ENCODE measurements at regions not wholly inside any gene's neighbourhood (a gene's known extent, or its start where the extent isn't known, plus 50 kb on each side); places are given as distances from the start of the nearest gene placed in this dataset.

DNA sequence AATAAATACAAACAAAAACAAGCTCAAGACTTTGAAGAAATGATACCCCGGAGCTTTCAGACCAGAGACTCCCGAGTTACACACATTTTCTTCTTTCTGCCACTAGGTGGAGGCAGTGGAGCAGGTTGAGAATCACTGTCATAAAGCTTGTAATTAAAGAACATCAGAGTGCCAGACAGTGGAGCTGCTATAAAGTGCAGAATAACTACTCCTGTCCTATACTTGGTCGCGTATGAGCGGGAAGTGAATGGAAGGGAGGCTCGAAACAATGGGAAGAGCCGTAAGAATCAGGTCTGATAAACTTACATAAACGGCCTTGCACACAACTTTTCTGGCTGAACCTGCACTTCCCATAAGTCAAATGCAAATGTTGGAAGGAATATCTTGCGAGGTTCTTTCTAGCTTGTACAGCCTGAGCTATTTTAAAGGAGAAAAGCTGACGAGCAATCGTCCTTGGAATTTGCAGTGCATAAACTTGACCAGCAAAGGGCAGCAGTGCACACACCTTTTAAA, 189.0 kb downstream of the RPIA start:
- TF ChIP-seq TCF4 (CRISPR knock-in tag; IDR thresholded peaks at IDR 0.05; ENCODE audit: borderline replicate concordance) (no peak), RARB (CRISPR knock-in tag; IDR thresholded peaks at IDR 0.05) (no peak), ARNTL (CRISPR knock-in tag; IDR thresholded peaks at IDR 0.05; ENCODE audit: borderline replicate concordance, low read depth) (no peak), ZFP3 (CRISPR knock-in tag; IDR thresholded peaks at IDR 0.05) (no peak), ESRRG (CRISPR knock-in tag; IDR thresholded peaks at IDR 0.05) (no peak), BACH2 (CRISPR knock-in tag; IDR thresholded peaks at IDR 0.05; ENCODE audit: borderline replicate concordance) (no peak), TOX (CRISPR knock-in tag; IDR thresholded peaks at IDR 0.05; ENCODE audit: borderline replicate concordance) (no peak)
- TF ChIP-seq, protein P1, sequence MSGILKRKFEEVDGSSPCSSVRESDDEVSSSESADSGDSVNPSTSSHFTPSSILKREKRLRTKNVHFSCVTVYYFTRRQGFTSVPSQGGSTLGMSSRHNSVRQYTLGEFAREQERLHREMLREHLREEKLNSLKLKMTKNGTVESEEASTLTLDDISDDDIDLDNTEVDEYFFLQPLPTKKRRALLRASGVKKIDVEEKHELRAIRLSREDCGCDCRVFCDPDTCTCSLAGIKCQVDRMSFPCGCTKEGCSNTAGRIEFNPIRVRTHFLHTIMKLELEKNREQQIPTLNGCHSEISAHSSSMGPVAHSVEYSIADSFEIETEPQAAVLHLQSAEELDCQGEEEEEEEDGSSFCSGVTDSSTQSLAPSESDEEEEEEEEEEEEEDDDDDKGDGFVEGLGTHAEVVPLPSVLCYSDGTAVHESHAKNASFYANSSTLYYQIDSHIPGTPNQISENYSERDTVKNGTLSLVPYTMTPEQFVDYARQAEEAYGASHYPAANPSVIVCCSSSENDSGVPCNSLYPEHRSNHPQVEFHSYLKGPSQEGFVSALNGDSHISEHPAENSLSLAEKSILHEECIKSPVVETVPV (CRISPR knock-in tag; IDR thresholded peaks at IDR 0.05): no peak
- TF ChIP-seq, protein P2, sequence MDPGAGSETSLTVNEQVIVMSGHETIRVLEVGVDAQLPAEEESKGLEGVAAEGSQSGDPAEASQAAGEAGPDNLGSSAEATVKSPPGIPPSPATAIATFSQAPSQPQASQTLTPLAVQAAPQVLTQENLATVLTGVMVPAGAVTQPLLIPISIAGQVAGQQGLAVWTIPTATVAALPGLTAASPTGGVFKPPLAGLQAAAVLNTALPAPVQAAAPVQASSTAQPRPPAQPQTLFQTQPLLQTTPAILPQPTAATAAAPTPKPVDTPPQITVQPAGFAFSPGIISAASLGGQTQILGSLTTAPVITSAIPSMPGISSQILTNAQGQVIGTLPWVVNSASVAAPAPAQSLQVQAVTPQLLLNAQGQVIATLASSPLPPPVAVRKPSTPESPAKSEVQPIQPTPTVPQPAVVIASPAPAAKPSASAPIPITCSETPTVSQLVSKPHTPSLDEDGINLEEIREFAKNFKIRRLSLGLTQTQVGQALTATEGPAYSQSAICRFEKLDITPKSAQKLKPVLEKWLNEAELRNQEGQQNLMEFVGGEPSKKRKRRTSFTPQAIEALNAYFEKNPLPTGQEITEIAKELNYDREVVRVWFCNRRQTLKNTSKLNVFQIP (CRISPR knock-in tag; IDR thresholded peaks at IDR 0.05; ENCODE audit: borderline replicate concordance, low read depth): no peak
- ATAC-seq: peak; percentile 93

DNA sequence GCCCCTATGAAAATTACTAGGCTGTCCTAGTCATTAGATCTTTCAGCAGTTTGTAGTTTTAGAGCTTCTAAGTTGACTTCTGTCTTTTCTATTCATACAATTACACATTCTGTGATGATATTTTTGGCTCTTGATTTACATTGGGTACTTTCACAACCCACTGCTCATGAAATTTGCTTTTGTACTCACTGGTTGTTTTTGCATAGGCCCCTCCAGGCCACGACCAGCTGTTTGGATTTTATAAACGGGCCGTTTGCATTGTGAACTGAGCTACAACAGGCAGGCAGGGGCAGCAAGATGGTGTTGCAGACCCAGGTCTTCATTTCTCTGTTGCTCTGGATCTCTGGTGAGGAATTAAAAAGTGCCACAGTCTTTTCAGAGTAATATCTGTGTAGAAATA, 193.8 kb downstream of the RPIA start:
- no peak for ATAC-seq
- TF ChIP-seq ZFP30 (CRISPR knock-in tag; IDR thresholded peaks at IDR 0.05): no peak
- no peak for TF ChIP-seq ISL1 (CRISPR knock-in tag; IDR thresholded peaks at IDR 0.05)
- TF ChIP-seq, protein P3, sequence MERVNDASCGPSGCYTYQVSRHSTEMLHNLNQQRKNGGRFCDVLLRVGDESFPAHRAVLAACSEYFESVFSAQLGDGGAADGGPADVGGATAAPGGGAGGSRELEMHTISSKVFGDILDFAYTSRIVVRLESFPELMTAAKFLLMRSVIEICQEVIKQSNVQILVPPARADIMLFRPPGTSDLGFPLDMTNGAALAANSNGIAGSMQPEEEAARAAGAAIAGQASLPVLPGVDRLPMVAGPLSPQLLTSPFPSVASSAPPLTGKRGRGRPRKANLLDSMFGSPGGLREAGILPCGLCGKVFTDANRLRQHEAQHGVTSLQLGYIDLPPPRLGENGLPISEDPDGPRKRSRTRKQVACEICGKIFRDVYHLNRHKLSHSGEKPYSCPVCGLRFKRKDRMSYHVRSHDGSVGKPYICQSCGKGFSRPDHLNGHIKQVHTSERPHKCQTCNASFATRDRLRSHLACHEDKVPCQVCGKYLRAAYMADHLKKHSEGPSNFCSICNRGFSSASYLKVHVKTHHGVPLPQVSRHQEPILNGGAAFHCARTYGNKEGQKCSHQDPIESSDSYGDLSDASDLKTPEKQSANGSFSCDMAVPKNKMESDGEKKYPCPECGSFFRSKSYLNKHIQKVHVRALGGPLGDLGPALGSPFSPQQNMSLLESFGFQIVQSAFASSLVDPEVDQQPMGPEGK (CRISPR knock-in tag; IDR thresholded peaks at IDR 0.05; ENCODE audit: borderline replicate concordance): no peak
- TF ChIP-seq SNAI2 (CRISPR knock-in tag; IDR thresholded peaks at IDR 0.05): no peak
- no peak for TF ChIP-seq ZNF8 (CRISPR knock-in tag; IDR thresholded peaks at IDR 0.05)
- TF ChIP-seq, protein P1 (CRISPR knock-in tag; IDR thresholded peaks at IDR 0.05): no peak
- no peak for TF ChIP-seq TOX (CRISPR knock-in tag; IDR thresholded peaks at IDR 0.05; ENCODE audit: borderline replicate concordance)
- TF ChIP-seq ZC3H10 (CRISPR knock-in tag; IDR thresholded peaks at IDR 0.05): no peak
- TF ChIP-seq, protein P4, sequence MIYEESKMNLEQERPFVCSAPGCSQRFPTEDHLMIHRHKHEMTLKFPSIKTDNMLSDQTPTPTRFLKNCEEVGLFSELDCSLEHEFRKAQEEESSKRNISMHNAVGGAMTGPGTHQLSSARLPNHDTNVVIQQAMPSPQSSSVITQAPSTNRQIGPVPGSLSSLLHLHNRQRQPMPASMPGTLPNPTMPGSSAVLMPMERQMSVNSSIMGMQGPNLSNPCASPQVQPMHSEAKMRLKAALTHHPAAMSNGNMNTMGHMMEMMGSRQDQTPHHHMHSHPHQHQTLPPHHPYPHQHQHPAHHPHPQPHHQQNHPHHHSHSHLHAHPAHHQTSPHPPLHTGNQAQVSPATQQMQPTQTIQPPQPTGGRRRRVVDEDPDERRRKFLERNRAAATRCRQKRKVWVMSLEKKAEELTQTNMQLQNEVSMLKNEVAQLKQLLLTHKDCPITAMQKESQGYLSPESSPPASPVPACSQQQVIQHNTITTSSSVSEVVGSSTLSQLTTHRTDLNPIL (CRISPR knock-in tag; IDR thresholded peaks at IDR 0.05; ENCODE audit: low read depth): no peak
- no peak for TF ChIP-seq ESRRG (CRISPR knock-in tag; IDR thresholded peaks at IDR 0.05)
- no peak for TF ChIP-seq TCF4 (CRISPR knock-in tag; IDR thresholded peaks at IDR 0.05; ENCODE audit: borderline replicate concordance)
- TF ChIP-seq CSDC2 (CRISPR knock-in tag; IDR thresholded peaks at IDR 0.05): no peak
- no peak for TF ChIP-seq ZNF70 (CRISPR knock-in tag; IDR thresholded peaks at IDR 0.05)
- no peak for TF ChIP-seq ZFP3 (CRISPR knock-in tag; IDR thresholded peaks at IDR 0.05)
- TF ChIP-seq, protein P5, sequence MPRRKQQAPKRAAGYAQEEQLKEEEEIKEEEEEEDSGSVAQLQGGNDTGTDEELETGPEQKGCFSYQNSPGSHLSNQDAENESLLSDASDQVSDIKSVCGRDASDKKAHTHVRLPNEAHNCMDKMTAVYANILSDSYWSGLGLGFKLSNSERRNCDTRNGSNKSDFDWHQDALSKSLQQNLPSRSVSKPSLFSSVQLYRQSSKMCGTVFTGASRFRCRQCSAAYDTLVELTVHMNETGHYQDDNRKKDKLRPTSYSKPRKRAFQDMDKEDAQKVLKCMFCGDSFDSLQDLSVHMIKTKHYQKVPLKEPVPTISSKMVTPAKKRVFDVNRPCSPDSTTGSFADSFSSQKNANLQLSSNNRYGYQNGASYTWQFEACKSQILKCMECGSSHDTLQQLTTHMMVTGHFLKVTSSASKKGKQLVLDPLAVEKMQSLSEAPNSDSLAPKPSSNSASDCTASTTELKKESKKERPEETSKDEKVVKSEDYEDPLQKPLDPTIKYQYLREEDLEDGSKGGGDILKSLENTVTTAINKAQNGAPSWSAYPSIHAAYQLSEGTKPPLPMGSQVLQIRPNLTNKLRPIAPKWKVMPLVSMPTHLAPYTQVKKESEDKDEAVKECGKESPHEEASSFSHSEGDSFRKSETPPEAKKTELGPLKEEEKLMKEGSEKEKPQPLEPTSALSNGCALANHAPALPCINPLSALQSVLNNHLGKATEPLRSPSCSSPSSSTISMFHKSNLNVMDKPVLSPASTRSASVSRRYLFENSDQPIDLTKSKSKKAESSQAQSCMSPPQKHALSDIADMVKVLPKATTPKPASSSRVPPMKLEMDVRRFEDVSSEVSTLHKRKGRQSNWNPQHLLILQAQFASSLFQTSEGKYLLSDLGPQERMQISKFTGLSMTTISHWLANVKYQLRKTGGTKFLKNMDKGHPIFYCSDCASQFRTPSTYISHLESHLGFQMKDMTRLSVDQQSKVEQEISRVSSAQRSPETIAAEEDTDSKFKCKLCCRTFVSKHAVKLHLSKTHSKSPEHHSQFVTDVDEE (CRISPR knock-in tag; IDR thresholded peaks at IDR 0.05): no peak
- no peak for TF ChIP-seq BACH2 (CRISPR knock-in tag; IDR thresholded peaks at IDR 0.05; ENCODE audit: borderline replicate concordance)
- TF ChIP-seq, protein P2 (CRISPR knock-in tag; IDR thresholded peaks at IDR 0.05; ENCODE audit: borderline replicate concordance, low read depth): no peak
- no peak for TF ChIP-seq RARB (CRISPR knock-in tag; IDR thresholded peaks at IDR 0.05)
- no peak for TF ChIP-seq ARNTL (CRISPR knock-in tag; IDR thresholded peaks at IDR 0.05; ENCODE audit: borderline replicate concordance, low read depth)
- no peak for TF ChIP-seq ZNF565 (CRISPR knock-in tag; conservative IDR thresholded peaks at IDR 0.05; ENCODE audit: low read depth)
